ENCODE measurements at regions not wholly inside any gene's neighbourhood (a gene's known extent, or its start where the extent isn't known, plus 50 kb on each side); places are given as distances from the start of the nearest gene placed in this dataset.

DNA sequence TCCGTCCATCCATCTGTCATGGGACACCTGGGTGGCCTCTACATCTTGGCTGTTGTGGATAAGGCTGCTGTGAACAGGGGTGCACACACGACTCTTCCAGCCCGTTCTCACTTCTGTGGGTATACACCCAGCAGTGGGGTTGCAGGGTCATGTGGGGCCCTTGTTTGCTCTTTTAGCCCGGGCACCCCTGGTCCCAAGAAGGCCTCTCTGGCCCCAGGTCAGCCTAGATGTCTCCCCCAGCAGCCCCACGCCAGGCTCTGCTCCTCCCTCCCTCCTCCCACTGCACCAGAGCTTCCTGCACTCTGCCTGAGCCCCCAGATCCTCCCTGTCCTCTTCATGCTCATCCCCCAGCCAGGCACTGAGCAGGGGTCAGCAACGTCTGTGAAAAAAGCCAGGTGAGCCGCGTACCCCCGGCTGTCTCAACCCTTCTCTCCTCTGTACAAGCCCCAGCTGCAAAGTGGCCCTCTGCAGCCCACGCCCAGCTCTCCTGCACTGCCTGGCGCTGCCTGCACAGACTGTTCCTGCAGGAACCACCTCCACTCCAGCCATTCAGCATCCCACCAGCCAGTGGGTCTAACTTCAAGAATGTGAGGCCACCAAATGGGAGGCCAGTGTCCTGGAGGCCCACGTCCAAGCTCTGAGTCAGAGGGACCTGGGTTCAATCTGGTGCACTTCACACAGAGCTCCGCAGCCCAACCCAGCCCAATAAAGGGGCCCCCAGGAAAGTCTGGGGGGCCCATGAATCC is 1508.9 kb downstream of the BRD1 start:
- DNase-seq = no peak

DNA sequence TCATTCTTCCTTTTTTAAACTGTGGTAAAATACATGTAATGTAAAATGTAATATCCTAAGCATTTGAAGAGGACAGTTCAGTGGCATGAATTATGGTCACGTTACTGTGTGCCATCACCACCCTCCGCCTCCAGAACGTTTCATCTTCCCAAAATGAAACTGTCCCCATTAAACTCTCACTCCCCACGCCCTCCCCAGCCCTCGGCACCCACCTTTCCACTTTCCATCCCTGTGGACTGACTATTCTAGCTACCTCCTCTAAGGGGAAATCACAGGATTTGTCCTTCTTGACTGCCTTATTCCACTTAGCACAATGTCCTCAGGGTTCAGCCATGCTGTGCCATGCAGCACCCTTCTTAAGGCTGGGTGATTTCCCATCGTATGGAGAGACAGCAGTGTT is 1509.5 kb downstream of the BRD1 start:
- DNase-seq = no peak

DNA sequence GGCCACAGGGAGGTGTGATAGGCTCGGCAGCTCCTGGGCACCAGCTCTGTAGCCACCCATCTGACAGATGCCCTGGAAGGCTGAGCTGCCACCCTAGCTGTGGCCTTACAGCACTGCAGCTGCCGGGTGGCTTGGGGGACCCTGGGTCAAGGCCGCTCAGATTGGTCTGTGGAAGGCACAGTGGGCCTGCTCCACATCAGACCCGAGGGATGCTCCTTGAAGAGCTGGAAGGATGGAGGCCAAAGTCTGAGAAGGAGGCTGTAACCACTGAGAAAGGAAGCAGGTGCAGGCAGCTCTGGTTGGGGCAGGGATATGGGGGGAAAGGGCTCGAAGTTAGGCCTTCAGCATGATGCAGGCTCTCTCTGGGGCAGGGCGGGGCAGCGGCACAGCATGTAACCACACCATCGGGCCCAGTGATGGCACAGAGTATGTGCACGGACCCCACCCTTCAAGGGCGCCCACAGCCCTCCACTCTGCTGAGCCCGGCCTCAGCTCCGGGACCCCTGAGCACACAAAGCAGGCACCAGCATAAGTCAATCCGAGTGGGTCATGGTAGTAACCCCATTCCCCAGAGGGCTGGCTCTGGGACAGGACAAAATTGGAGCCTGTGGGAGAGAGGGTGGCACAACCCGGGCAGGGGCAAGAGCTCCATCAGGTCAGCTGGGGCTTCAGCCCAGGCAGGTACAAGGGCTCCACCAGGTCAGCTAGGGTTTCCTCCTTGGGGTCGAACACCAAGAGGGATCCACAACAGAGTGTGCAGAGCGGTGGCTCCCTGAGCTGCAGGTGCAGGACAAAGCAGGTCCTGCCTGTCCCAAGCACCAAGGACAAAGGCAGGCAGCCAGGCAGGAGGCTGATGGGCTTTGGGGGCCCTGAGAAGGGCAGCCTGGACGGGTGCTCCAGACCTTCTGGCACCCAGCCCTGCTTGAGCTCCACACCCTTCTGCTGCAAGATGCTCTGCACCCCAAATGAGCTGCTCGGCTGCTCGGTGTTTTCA is 1511.1 kb downstream of the BRD1 start:
- no peak for DNase-seq

DNA sequence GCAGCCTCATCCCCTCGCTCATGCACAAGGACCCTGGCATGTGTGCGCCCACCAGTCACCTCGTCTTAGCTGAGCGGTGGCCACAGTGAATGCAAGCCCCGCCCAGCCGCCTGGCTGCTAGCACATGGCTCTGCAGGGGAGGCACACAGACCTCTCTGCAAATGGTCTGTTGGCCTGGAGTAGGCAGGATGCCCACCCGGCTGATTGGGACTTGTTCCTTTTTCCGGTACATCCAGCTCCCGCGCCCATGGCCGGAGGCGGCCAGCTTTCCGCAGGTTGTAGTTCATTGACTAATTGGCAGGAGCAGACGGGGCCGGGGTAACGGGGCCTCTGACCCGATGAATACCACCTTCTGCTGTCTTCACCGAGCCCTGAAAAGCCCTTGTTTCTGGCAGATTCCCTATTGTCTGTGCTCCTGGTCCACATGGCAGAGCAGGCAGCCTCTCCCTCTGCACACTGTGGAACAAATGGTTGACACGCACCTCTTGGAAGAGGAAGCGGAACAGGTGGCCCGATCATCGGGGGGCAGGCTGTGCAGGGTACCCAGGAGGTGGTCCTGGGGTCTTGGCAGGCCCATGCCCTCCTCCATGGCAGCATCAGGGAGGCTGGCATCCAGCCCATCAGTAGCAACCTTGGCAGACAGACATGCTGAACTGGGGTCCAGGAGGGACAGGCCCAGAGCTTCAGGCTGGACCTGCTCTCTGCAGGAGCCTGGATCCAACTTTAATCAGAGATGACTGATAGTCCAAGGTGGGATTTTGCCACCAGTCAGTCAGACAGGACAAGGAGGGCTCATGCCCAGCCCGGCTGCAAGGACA is 1512.0 kb downstream of the BRD1 start:
- no peak for DNase-seq

DNA sequence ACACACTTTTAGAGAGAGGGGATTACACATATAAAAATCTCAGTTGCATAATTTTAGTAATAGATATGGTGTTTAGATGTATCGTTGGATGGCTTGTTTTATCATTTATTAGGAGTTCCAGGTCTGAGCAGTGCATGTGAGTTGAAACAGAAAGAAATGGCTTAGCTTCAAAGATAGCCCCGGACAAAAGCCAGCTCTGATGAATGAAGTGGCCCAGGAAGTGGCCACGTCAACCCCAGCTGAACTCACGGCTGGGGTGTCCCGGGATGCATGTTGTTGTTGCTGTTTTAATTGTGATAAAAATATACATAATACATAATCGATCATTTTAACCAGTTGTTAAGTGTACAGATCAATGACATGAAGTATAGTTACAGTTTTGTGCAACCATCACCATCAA is 1513.6 kb downstream of the BRD1 start:
- DNase-seq = no peak

DNA sequence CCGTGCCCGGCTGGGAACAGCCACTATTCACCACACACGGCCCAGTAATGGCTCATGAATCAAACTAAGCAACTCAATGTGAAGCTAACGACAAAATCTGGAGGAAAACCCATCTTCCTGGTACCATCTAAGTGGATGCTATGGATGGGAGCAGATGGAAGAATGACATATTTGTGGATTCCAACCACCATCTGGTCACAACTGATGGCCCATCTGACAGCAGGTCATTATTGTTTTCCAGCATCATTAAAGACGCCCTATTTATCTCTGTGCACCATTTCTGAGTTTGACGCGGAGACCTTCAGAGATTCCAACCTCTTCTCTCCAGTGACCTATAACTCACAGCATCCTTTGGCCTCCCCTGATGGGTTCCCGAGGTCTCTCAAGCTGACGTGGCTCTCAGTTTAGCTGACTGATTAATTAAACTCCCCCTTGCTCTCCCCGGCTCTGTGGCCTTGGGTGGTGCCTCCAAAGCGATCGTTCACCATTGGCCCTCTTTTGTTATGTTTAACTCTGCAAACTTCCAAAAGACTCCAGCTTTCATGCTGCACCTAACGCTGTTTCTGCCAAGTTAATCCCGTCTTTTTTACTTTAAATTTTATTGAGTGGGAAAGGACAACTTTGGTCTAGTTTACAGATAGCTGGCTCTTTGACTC is 1514.4 kb downstream of the BRD1 start:
- no peak for DNase-seq

DNA sequence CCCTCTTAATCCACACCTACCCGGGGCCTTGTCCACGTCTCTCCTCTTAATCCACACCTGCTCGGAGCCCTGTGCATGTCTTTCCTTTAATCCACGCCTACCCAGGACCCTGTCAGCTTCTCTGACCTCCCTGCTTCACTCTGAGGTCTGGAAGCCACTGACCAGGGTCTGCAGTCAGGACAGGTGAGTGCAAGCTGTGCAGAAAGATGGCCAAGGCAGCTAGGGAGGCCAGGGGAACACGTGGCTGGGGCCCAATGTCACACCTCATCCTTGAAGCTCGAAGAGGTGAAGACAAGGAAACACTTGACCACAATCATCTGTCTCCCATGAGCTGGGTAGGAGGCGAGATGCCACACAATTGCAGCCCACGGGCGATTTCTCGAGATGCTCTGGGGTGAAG is 1516.9 kb downstream of the BRD1 start:
- DNase-seq = no peak

DNA sequence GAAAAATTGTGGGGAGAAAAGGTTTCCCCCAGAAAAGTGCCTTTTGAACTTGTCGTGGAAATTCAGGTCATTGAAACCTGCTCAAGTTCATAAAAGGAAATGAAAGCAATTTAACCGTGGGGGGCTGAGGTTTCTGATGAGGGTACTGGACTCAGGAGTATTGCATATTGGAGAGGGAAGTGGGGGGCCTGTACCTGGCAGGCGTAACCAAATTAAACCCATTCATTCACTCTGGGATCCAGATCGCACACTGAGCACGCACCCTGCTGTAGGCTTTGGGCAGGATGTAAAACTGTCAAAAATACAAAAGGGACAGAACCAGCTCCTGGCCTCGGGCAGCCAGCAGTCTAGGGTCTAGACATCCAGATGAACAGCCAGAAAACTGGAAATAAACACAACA is 1517.4 kb downstream of the BRD1 start:
- no peak for DNase-seq

DNA sequence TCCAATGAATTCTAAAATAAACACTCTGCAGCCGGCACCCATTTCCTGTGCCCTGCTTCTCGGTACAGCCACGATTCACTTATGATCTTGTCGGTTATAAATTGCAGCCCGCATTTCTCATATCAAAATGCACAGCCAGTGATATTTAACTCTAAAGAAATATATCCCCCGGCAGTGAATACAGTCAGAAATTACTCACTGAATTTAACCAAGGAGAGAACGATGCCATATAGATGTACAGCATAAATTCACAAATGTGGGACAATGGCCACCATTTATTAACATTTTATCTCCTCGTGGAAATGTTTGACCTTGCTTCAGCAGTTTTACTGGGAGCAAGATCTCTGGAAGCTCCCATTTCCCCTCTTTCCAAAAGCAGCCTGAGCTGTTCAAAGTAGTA is 1517.8 kb downstream of the BRD1 start:
- DNase-seq = no peak

DNA sequence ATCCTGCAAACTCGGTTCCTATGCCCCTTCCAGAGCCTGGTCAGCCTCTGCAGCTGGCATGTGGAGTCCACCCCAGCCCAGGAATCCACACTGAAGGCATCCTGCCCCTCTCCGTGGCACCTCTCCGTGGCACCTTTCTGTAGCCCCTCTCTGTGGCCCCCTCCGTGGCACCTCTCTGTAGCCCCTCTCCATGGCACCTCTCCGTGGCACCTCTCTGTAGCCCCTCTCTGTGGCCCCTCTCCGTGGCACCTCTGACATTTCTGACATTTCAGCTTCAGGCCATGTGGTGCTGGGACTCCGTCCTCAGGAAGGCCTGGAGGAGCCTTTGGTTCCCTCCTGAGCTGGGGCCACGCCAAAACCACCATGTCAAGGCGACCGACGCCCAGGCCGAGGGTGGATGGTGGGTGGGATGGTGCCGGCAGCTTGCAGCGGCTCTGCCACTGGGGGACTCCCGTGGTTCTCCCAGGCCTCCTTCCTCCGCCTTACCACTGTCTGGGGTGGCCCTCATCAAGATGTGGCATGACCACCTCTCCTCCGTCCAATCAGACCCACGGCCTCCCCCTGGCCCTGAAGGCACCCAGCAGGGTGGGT is 1518.5 kb downstream of the BRD1 start:
- DNase-seq = no peak

DNA sequence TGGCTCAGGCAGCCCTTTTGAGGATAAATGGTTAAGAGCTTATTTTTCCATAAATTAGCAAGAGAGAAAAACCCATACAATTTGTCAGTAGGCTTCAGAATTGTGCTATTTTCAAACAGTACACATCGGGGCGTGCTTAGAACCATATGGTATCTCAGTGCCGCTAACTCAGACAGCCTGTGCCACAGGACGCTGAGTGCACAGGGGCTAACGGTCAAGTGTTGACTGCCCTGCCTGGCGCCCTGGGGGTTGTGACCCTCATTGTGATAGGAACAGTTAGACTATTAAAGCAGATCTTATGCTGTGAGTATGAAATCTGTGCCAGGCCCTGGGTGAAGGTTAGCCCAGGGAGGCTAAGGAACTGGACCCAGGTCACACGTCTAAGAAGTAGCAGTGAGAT is 1519.7 kb downstream of the BRD1 start:
- DNase-seq = no peak

DNA sequence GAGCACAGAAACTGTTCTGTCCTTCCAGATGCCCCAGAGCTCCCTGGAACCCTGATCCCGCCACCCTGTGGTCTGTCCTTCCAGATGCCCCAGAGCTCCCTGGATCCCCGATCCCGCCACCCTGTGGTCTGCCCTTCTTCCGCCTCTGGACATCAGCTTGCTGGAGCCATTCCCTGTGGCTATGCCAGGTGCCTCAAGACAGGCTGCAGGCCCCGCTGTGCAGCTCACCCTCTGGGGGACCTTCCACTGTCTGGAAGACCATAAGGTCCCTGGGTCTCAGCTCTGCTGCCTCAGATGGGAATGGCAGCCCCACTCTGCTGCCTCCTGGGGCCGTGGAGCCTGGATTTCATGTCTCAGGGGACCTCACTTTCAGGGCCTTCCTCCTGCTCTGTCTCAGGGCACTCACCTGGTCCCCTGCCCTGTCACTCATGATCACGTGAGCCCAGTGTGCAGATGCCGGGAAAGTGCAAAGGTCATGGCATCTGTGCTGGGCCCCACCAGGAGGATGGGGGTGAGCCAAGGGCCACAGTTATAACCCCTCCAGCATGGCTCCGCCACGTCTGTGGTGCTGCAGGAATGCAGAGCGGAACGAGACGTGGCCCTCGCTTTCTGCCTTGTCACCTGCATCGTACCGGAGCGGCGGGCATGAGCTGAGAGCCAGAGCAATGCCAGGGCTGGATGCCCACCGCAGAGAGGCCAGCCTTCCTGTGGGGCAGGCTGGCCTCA is 1520.7 kb downstream of the BRD1 start:
- DNase-seq = no peak

DNA sequence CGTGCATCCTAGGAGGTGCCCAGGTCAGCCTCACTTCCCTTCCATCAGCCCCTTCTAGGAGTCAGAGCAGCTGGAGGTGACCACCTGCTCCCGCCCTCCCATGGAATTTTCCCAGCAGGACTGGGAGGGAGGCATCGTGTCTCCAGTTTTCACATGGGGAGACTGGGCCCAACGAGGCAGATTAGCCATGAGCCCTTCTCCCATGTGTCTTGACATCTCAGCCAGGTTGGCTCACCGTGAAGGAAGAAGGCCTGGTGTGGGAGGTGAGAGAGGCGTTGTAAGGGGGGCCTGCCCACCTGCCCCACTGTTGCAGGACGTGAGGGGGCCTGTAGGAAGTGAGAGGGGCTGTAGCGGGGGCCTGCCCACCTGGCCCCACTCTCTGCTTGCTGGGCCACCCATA is 1521.4 kb downstream of the BRD1 start:
- DNase-seq = no peak

DNA sequence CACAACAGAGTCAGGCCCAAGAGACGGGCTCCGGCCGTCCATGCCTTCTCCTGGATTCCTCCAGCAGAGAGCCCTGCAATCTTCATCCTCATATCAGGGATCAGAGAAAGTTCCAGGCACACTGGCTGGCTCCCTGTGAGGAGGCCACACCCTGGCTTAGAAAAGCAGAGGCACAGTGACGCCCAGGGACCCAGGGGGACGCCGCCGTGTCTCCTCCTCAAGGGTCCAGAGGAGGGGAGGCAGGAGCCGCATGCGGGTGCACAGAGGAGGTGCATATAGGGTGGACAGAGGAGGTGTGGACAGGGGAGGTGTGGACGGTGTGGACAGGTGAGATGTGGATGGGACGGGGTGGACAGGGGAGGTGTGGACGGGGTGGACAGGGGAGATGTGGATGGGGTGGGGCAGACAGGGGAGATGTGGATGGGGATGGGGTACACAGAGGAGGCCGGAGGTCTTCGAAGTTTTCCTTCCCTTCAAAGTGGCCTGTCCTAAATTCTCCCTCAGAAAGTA is 1521.9 kb downstream of the BRD1 start:
- no peak for DNase-seq

DNA sequence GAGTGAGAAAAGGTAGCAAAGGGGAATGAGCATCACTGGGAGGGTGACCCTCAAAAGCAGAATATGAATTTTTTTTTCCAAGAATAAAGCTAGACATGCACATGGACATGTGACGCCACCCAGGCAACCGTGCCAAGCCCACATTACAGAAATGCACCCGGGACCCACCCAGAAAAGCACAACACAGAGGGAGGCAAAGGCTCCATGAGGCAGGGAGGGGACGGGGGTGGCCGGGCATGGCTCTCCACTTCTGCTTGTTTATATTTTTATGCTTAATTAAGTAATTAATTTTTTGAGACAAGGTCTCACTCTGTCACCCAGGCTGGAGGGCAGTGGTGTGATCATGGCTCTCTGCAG is 1524.3 kb downstream of the BRD1 start:
- DNase-seq = no peak

DNA sequence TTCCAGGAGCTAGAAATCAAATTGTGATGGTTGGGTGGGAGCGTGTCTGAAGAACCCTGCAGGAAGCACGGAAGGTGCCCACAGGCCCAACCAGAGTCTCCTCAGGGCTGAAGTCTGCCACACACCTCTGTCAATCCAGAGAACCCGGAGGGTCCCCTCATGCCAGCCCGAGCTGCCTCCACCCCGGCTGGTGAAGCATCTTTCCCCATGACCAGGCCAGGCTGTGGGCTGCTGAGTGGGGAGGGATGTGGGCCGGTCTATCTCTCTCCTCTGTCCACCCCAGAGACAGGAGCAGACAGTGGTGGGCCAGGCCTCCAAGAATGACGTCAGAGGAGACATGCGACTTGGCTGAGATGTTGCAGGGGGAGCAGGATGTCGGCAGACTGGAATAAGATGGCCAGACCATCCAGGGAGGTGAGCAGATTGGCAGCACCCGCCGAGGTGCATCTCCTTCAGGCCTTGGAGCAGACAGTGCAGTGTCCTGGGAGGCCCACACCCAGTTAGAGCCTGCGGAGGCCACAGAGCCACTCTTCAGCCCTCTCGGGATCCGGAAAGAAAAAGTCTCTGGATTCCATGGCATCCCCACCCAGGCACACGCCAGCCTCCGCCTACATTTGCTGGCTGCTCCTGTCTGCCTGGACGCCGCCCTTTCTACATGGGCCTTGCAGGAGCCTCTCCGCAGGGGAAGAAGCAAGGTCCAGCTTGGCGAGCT is 1524.9 kb downstream of the BRD1 start:
- DNase-seq = no peak

DNA sequence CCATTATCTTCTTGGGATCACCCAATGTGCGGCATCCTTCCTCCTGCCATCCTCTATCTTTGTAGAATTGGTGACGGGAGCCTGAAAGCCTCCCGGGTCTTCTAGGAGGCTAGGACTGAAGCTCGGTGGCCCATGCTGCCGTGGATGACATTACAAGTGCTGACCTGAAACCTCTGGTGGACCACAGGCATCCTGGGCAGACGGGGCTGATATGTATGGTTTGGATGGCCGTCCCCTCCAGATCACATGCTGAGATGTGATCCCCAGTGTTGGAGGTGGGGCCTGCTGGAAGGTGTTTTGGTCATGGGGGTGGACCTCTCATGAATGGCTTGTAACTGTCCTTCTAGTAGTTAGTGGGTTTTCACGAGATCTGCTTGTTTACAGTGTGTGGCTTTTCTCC is 1525.8 kb downstream of the BRD1 start:
- DNase-seq = no peak

DNA sequence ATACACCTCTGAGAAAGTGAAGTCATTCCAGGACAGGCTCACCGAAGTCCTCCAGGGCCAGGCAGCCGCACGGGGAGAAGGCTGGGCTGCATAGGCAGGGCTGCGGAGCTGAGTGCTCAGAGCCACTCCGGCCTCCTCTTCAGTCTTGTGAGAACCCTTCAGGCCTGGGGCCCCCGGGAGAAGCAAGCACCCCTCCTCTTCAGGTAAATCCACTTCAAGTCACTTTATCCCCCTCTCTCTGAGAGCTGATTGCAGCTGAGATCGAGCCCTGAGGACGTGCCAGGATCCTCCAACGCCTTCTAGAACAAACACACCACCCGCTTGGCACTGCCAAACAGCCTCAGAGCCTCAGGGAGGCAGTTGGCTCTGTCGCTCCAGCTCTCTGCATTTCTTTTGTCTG is 1526.3 kb downstream of the BRD1 start:
- DNase-seq = peak; percentile 41

DNA sequence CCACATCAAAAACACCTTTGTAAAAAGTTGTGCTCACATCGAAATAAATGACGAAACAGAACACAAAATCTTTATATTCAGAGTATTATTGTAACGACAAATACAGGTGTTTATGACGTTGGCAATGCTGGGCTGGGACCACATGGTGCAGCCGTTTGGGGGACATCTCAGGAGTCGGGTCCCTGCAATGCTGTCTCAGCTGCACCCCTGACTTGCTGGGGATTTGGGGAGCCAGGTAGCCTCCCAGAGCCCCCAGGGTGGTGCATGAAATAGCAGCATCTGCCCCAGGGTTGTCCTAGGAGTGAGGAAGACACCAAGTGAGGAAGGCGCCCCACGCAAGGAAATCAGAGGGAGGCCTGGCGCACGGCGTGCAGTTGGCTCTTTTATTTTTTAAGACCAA is 1526.8 kb downstream of the BRD1 start:
- no peak for DNase-seq

DNA sequence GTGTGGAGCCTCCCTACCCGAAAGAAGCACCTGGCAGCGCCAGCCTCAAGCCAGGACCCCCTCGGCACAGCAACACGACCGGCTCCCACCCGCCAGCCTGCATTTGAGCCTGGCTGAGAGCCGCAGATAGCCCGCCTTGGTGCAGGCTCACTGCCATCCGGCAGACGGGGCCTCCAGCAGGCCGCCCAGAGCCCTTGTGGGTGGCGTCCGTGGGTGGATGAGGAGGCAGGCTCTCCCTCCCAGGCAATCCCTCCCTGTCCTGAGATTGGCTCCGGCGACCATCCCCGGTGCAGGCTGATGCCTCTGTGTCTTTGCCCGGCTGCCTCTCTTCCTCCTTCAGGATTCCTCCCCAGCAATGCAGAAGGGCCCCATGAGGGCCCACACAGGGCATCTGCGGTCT is 1527.9 kb downstream of the BRD1 start:
- no peak for DNase-seq

DNA sequence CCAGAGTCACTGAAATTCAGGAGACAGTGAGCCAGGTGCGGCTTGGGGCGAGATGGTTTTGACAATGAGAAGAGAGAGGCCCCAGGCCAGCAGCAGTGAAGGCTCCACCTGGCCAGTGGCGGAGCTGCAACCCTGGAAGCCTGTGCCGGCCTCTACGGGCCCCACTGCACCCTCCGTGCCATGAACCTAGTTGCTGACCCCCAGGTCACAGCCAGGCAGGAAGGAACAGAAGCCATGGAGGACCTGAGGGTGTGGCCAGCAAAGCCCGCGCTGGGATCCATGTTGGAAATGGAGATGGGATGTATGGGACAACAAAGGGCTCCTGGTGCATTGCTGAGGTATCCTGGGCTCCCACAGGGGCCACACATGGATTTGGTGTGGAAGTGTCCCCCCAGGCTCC is 1528.5 kb downstream of the BRD1 start:
- DNase-seq = no peak
